ENCODE measurements at regions not wholly inside any gene's neighbourhood (a gene's known extent, or its start where the extent isn't known, plus 50 kb on each side); places are given as distances from the start of the nearest gene placed in this dataset.

DNA sequence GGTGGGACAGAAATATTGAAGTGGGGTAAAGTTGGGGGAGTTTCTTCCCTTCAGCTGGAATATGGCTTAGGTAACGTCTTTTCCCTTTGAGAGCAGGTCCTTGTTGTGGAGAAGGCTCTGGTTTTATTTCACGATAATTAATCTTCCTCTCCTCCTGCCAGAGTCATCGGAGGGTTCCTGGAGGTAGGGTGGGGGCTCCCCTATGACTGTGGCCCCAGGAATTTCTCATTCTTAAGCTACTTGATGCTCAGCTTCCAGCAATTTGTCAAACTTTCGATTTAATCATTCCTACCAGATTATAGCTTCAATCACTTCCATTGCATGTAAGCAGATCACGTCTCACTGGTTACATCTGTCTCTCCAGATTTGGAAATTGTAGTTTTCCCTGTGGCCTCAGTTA lies 242.8 kb upstream of the PLET1 start:
- no peak for TF ChIP-seq EZH2 (IDR thresholded peaks at IDR 0.05; ENCODE audit: borderline replicate concordance, low read length)
- TF ChIP-seq, protein P1, sequence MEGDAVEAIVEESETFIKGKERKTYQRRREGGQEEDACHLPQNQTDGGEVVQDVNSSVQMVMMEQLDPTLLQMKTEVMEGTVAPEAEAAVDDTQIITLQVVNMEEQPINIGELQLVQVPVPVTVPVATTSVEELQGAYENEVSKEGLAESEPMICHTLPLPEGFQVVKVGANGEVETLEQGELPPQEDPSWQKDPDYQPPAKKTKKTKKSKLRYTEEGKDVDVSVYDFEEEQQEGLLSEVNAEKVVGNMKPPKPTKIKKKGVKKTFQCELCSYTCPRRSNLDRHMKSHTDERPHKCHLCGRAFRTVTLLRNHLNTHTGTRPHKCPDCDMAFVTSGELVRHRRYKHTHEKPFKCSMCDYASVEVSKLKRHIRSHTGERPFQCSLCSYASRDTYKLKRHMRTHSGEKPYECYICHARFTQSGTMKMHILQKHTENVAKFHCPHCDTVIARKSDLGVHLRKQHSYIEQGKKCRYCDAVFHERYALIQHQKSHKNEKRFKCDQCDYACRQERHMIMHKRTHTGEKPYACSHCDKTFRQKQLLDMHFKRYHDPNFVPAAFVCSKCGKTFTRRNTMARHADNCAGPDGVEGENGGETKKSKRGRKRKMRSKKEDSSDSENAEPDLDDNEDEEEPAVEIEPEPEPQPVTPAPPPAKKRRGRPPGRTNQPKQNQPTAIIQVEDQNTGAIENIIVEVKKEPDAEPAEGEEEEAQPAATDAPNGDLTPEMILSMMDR (conservative IDR thresholded peaks at IDR 0.05 in 1 of 2, IDR thresholded peaks at IDR 0.05 in 1 of 2; ENCODE audit: extremely low read depth in 1 of 2, insufficient read depth in 1 of 2, low read depth in 1 of 2, low read length in 2 of 2), result no peak
